Parathyroid adenoma (tissue), 2 donors: ENCODE measurements at regions not wholly inside any gene's neighbourhood (a gene's known extent, or its start where the extent isn't known, plus 50 kb on each side); places are given as distances from the start of the nearest gene placed in this dataset.

ENCODE experiments used
- H2AFZ ChIP-seq: fragments of 300-600 bp; sonication (generic); one replicate; pipeline ENCODE4 v1.7.0; 2017; ENCODE audit warnings: antibody characterized with exemption, mild to moderate bottlenecking
- H3K27ac ChIP-seq: fragments of 300-600 bp; sonication (generic); one replicate; pipeline ENCODE4 v1.7.0; 2017
- H3K27me3 ChIP-seq: fragments of 300-600 bp; sonication (generic); one replicate; pipeline ENCODE4 v1.7.0; 2017; ENCODE audit warnings: low read length; ENCODE audit not compliant: control insufficient read depth, insufficient read depth
- H3K36me3 ChIP-seq: fragments of 300-600 bp; sonication (generic); one replicate; pipeline ENCODE4 v1.7.0; 2017; ENCODE audit warnings: low read length; ENCODE audit not compliant: control insufficient read depth, insufficient read depth
- H3K4me1 ChIP-seq: fragments of 300-600 bp; sonication (generic); one replicate; pipeline ENCODE4 v1.7.0; 2017; ENCODE audit warnings: control low read depth
- H3K4me2 ChIP-seq: fragments of 300-600 bp; sonication (generic); one replicate; pipeline ENCODE4 v1.7.0; 2017; ENCODE audit warnings: low read length
- H3K4me3 ChIP-seq: fragments of 300-600 bp; sonication (generic); one replicate; pipeline ENCODE4 v1.7.0; 2017; ENCODE audit warnings: low read depth, low read length
- H3K79me2 ChIP-seq: fragments of 300-600 bp; sonication (generic); one replicate; pipeline ENCODE4 v1.7.0; 2017; ENCODE audit warnings: control low read depth
- H3K9ac ChIP-seq: fragments of 300-600 bp; sonication (generic); one replicate; pipeline ENCODE4 v1.7.0; 2017; ENCODE audit warnings: mild to moderate bottlenecking
- H3K9me3 ChIP-seq: fragments of 300-600 bp; sonication (generic); one replicate; pipeline ENCODE4 v1.7.0; 2017; ENCODE audit warnings: low read length; ENCODE audit not compliant: control insufficient read depth
- TF ChIP-seq, protein P1 (sequence below): fragments of 300-600 bp; sonication (generic); IDR thresholded peaks from one replicate; pipeline ENCODE4 v1.7.0; 2017; ENCODE audit warnings: antibody characterized with exemption, mild to moderate bottlenecking
- donor health status: primary hyperparathyroidism.

DNA sequence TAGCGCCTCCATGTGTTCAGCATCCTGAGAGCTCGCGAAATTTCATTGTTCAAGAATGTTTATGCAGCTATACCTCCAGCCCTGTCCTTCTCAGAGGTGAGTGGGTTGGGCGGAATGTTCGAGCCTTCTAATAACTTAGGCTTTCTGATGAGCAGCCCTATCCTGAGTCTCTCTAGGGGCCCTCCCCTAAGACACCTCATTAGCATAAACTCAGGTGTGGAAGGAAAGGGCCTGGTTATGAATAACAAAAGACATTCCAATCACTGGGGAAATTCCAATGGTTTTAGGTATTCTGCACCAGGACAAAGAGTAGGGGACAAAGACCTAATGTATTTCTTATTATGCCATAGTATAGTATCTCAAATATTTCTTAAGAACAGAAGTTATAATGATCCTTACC, 138.1 kb upstream of the PDZRN3 start:
- Histone ChIP-seq H3K27ac (no peak overlapping the region), H3K79me2 (no peaks in the 10 kb centered on the region), H3K4me3 (no peak overlapping the region), H3K27me3 (no peaks in the 10 kb centered on the region), H3K4me2 (no peak overlapping the region), H3K9ac (no peak overlapping the region), H3K36me3 (no peaks in the 10 kb centered on the region), H3K9me3 (no peaks in the 10 kb centered on the region), H3K4me1 (no peaks in the 10 kb centered on the region), H2AFZ (no peak overlapping the region)
- TF ChIP-seq, protein P1, sequence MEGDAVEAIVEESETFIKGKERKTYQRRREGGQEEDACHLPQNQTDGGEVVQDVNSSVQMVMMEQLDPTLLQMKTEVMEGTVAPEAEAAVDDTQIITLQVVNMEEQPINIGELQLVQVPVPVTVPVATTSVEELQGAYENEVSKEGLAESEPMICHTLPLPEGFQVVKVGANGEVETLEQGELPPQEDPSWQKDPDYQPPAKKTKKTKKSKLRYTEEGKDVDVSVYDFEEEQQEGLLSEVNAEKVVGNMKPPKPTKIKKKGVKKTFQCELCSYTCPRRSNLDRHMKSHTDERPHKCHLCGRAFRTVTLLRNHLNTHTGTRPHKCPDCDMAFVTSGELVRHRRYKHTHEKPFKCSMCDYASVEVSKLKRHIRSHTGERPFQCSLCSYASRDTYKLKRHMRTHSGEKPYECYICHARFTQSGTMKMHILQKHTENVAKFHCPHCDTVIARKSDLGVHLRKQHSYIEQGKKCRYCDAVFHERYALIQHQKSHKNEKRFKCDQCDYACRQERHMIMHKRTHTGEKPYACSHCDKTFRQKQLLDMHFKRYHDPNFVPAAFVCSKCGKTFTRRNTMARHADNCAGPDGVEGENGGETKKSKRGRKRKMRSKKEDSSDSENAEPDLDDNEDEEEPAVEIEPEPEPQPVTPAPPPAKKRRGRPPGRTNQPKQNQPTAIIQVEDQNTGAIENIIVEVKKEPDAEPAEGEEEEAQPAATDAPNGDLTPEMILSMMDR, result no peak

DNA sequence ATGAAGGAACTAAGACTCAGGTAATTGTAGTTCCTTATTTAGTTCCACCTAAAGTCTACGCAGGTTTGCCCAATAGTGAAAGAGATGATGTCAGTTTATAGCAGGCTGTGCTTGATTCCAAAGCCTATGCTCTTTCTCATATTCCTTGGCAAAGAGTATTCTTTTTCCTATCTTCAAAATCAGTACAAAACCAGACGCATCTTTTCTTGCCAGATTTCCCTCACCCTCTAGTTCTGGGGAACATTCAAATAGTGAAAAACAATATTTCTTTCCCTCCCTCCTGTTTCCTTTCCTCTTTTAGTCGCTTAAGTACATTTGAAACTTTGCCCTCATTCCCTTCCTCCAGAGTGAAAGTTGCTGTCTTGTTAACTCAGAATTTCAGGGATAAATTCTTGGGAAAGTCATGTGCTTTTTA, 134.6 kb upstream of the PDZRN3 start:
- Histone ChIP-seq H3K4me2 (no peak overlapping the region), H2AFZ (no peak overlapping the region), H3K4me1 (no peaks in the 10 kb centered on the region), H3K27me3 (no peaks in the 10 kb centered on the region), H3K36me3 (no peaks in the 10 kb centered on the region), H3K9me3 (no peaks in the 10 kb centered on the region), H3K9ac (no peak overlapping the region), H3K27ac (no peak overlapping the region), H3K79me2 (no peaks in the 10 kb centered on the region), H3K4me3 (no peak overlapping the region)
- TF ChIP-seq, protein P1, result no peak

DNA sequence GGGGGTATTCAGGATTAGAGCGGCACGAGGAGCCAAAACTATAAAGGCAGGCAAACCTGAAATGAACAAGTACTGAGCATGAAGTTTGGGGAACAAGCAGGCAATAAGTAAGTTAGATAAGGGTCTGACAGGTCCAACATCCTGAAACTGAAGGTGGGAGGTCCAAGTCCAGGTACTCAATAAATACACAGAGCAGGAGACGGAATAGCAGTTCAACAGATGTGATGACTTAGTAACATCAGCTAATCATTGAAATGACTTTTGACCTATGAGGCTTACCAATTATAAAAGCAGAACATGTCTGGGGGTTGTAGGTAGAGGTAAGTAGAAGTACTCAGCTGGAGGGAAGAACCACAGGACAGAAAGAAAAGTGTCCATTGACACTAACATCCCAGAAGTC, 132.8 kb upstream of the PDZRN3 start:
- Histone ChIP-seq H3K9me3 (no peaks in the 10 kb centered on the region), H3K4me1 (no peaks in the 10 kb centered on the region), H3K9ac (no peak overlapping the region), H3K79me2 (no peaks in the 10 kb centered on the region), H3K36me3 (no peaks in the 10 kb centered on the region), H2AFZ (no peak overlapping the region), H3K27ac (no peak overlapping the region), H3K4me3 (no peak overlapping the region), H3K4me2 (no peak overlapping the region), H3K27me3 (no peaks in the 10 kb centered on the region)
- TF ChIP-seq, protein P1, result no peak

DNA sequence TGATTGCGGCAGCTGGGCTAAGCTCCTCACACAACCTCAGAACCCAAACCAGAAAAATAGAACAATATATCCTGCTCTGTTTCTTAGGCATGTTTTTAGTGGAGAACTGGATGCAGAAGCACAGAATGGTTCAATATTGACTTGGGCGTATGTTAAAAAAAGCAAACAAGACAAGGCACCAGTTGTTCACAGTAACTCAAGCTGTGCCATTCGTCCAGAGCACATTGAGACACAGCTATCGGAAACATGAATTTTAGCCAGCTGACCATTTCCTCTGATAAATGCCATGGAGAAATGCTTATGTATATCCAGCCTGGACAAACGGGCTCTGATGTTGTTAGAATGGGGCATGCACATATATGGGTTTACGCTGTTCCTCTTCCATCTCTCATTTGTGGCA, 129.2 kb upstream of the PDZRN3 start:
- Histone ChIP-seq H3K27ac (no peak overlapping the region), H3K9ac (no peak overlapping the region), H3K9me3 (no peaks in the 10 kb centered on the region), H3K79me2 (no peaks in the 10 kb centered on the region), H2AFZ (no peak overlapping the region), H3K4me1 (no peaks in the 10 kb centered on the region), H3K4me2 (no peak overlapping the region), H3K4me3 (no peak overlapping the region), H3K36me3 (no peaks in the 10 kb centered on the region), H3K27me3 (no peaks in the 10 kb centered on the region)
- TF ChIP-seq, protein P1, result no peak

DNA sequence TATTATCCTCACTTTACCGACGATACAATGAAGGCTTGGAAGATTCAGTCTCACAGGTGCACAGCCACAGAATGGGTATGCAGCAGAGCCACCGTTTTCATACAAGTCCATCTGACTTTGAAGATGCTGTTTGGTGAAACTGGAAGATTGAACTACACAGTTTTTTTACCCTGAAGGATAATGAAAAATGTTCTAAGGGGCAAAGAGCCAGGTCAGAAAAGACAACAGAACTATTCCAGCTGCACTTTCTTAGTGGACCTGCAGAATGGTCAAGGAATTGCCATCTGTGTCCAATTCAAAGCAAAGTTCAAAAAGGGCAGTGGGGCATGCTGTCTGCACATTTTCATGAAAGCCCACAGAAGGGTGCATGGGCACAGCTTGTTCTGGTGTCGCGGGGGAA, 127.6 kb upstream of the PDZRN3 start:
- H2AFZ ChIP-seq, result no peak overlapping the region
- H3K27ac ChIP-seq, result no peak overlapping the region
- H3K4me3 ChIP-seq, result no peak overlapping the region
- no peaks in the 10 kb centered on the region for H3K79me2 ChIP-seq
- H3K27me3 ChIP-seq, result no peaks in the 10 kb centered on the region
- TF ChIP-seq, protein P1, result no peak
- H3K9ac ChIP-seq, result no peak overlapping the region
- no peaks in the 10 kb centered on the region for H3K4me1 ChIP-seq
- H3K4me2 ChIP-seq, result no peak overlapping the region
- H3K36me3 ChIP-seq, result no peaks in the 10 kb centered on the region
- H3K9me3 ChIP-seq, result no peaks in the 10 kb centered on the region
